ACHN (cell line): ENCODE measurements at regions not wholly inside any gene's neighbourhood (a gene's known extent, or its start where the extent isn't known, plus 50 kb on each side); places are given as distances from the start of the nearest gene placed in this dataset.
"Not testable (repeated sequence)": the region's sequence is repeated elsewhere in the genome, so short reads cannot be mapped to it uniquely, and the experiment has no call there.

Experiments
- DNase-seq: peaks from one replicate; pipeline ENCODE4 v3.0.0-alpha.2; 2015
- in situ Hi-C: cut with HindIII; loops from 2 replicates; pipeline ENCODE4 v1.10.0; 2017; ENCODE audit warnings: low sequenced_read_pairs, low pct_ligation_motif_present, low pct_unique_long_range_greater_than_20kb

GRCh38 chr11:128048121-128048520, 539.2 kb downstream of the ETS1 start:
- no peak for DNase-seq
- in situ Hi-C loops = no loop called here

GRCh38 chr11:128047026-128047425, 540.3 kb downstream of the ETS1 start:
- no peak for DNase-seq
- in situ Hi-C loops = no loop called here

- in situ Hi-C loops = no loop called here
These were observed 541.1 kb downstream of the ETS1 start for GRCh38 chr11:128046213-128046612.

GRCh38 chr11:128045094-128045725, 542.1 kb downstream of the ETS1 start:
- in situ Hi-C loops = no loop called here
- no peak for DNase-seq

More at GRCh38 chr11:128046213-128046612, 541.1 kb downstream of the ETS1 start:
- no peak for DNase-seq

- DNase-seq = no peak
- in situ Hi-C loops = no loop called here
These were observed 545.0 kb downstream of the ETS1 start for GRCh38 chr11:128042290-128042751.

GRCh38 chr11:128040603-128041002, 546.8 kb downstream of the ETS1 start:
- no peak for DNase-seq
- in situ Hi-C loops = no loop called here

- DNase-seq = no peak
- in situ Hi-C loops = no loop called here
These were observed 548.0 kb downstream of the ETS1 start for GRCh38 chr11:128039140-128040021.

GRCh38 chr11:128036556-128037093, 550.7 kb downstream of the ETS1 start:
- DNase-seq = no peak
- in situ Hi-C loops = no loop called here

GRCh38 chr11:128036006-128036405, 551.4 kb downstream of the ETS1 start:
- DNase-seq = no peak
- in situ Hi-C loops = no loop called here

GRCh38 chr11:128031538-128032134, 555.7 kb downstream of the ETS1 start:
- DNase-seq = peak; percentile 57
- in situ Hi-C loops = not testable (repeated sequence)

- no peak for DNase-seq
- in situ Hi-C loops = no loop called here
These were observed 558.1 kb downstream of the ETS1 start for GRCh38 chr11:128029219-128029722.

- DNase-seq = peak; percentile 6
- in situ Hi-C loops = no loop called here
These were observed 560.8 kb downstream of the ETS1 start for GRCh38 chr11:128026596-128026995.

- in situ Hi-C loops = no loop called here
- no peak for DNase-seq
These were observed 564.6 kb downstream of the ETS1 start for GRCh38 chr11:128022761-128023160.

- no peak for DNase-seq
- in situ Hi-C loops = no loop called here
These were observed 565.4 kb downstream of the ETS1 start for GRCh38 chr11:128022007-128022368.

- DNase-seq = no peak
- in situ Hi-C loops = no loop called here
These were observed 565.9 kb downstream of the ETS1 start for GRCh38 chr11:128021349-128022006.

GRCh38 chr11:128018692-128019091, 568.7 kb downstream of the ETS1 start:
- in situ Hi-C loops = no loop called here
- DNase-seq = no peak

- in situ Hi-C loops = no loop called here
- no peak for DNase-seq
These were observed 581.8 kb downstream of the ETS1 start for GRCh38 chr11:128005562-128005961.

GRCh38 chr11:127998421-127998820, 588.9 kb downstream of the ETS1 start:
- in situ Hi-C loops = no loop called here
- DNase-seq = no peak

- in situ Hi-C loops = no loop called here
- no peak for DNase-seq
These were observed 589.8 kb downstream of the ETS1 start for GRCh38 chr11:127997594-127997993.
